Mesothelial cell of epicardium (in vitro differentiated cells): ENCODE measurements at regions not wholly inside any gene's neighbourhood (a gene's known extent, or its start where the extent isn't known, plus 50 kb on each side); places are given as distances from the start of the nearest gene placed in this dataset.
"Not testable (repeated sequence)": the region's sequence is repeated elsewhere in the genome, so short reads cannot be mapped to it uniquely, and the experiment has no call there.

Experiments
- DNase-seq, 2 experiments: peaks; one replicate each; pipeline ENCODE4 v3.0.0; 2021; ENCODE audit warnings: low spot score in 2 of 2; ENCODE audit not compliant: unreplicated experiment in 2 of 2
- H3K27ac Mint-ChIP-seq: 2 replicates; pipeline ENCODE4 v1.8.0; 2021; ENCODE audit warnings: mixed read lengths
- H3K27me3 Mint-ChIP-seq: 2 replicates; pipeline ENCODE4 v1.8.0; 2021; ENCODE audit warnings: low read depth, mixed read lengths
- H3K36me3 Mint-ChIP-seq: 2 replicates; pipeline ENCODE4 v1.8.0; 2021; ENCODE audit warnings: mixed read lengths
- H3K4me1 Mint-ChIP-seq: 2 replicates; pipeline ENCODE4 v1.8.0; 2021; ENCODE audit warnings: mixed read lengths
- H3K4me3 Mint-ChIP-seq: 2 replicates; pipeline ENCODE4 v1.8.0; 2021; ENCODE audit warnings: mild to moderate bottlenecking, moderate library complexity, mixed read lengths
- H3K9me3 Mint-ChIP-seq: 2 replicates; pipeline ENCODE4 v1.8.0; 2021; ENCODE audit warnings: mixed read lengths
- CTCF ChIP-seq: fragments of 200-600 bp; sonication (generic); IDR thresholded peaks from one replicate; pipeline ENCODE4 v1.5.0; 2021; ENCODE audit warnings: antibody characterized with exemption; ENCODE audit not compliant: unreplicated experiment

GRCh38 chr1:193388683-193389082 lies 202.3 kb upstream of the B3GALT2 start:
- Mint-ChIP-seq H3K4me3 (no peak overlapping the region), H3K9me3 (peaks cover 19% of the 10 kb centered on the region), H3K36me3 (peaks cover 2% of the 10 kb centered on the region), H3K27ac (no peak overlapping the region), H3K27me3 (no peaks in the 10 kb centered on the region), H3K4me1 (peaks cover 5% of the 10 kb centered on the region)
- TF ChIP-seq CTCF = no peak
- no peak for DNase-seq

GRCh38 chr1:193388165-193388564 lies 201.8 kb upstream of the B3GALT2 start:
- Mint-ChIP-seq H3K36me3 (peaks cover 2% of the 10 kb centered on the region), H3K4me3 (no peak overlapping the region), H3K9me3 (peaks cover 20% of the 10 kb centered on the region), H3K4me1 (peaks cover 2% of the 10 kb centered on the region), H3K27me3 (no peaks in the 10 kb centered on the region), H3K27ac (no peak overlapping the region)
- no peak for DNase-seq
- no peak for TF ChIP-seq CTCF

GRCh38 chr1:193387406-193387805 lies 201.0 kb upstream of the B3GALT2 start:
- DNase-seq = no peak
- Mint-ChIP-seq H3K4me3 (no peak overlapping the region), H3K27me3 (no peaks in the 10 kb centered on the region), H3K4me1 (peaks cover 2% of the 10 kb centered on the region), H3K27ac (no peak overlapping the region), H3K9me3 (peaks cover 26% of the 10 kb centered on the region), H3K36me3 (peaks cover 2% of the 10 kb centered on the region)
- no peak for TF ChIP-seq CTCF

- not testable (repeated sequence) for H3K4me1 Mint-ChIP-seq, DNase-seq, H3K4me3 Mint-ChIP-seq, H3K27ac Mint-ChIP-seq, H3K27me3 Mint-ChIP-seq, H3K36me3 Mint-ChIP-seq
- peaks cover 26% of the 10 kb centered on the region for H3K9me3 Mint-ChIP-seq
These were observed 192.0 kb upstream of the B3GALT2 start for GRCh38 chr1:193378451-193378850.

GRCh38 chr1:193377472-193377871 lies 191.1 kb upstream of the B3GALT2 start:
- no peak overlapping the region for H3K4me3 Mint-ChIP-seq
- H3K9me3 Mint-ChIP-seq = peaks cover 19% of the 10 kb centered on the region
- no peak for TF ChIP-seq CTCF
- peaks cover 2% of the 10 kb centered on the region for H3K4me1 Mint-ChIP-seq
- no peak for DNase-seq
- H3K27me3 Mint-ChIP-seq = no peaks in the 10 kb centered on the region
- H3K36me3 Mint-ChIP-seq = no peaks in the 10 kb centered on the region
- no peak overlapping the region for H3K27ac Mint-ChIP-seq

GRCh38 chr1:193372553-193372952 lies 186.1 kb upstream of the B3GALT2 start:
- Mint-ChIP-seq H3K27ac (no peak overlapping the region), H3K4me3 (no peak overlapping the region), H3K36me3 (no peaks in the 10 kb centered on the region), H3K27me3 (no peaks in the 10 kb centered on the region), H3K9me3 (peaks cover 12% of the 10 kb centered on the region), H3K4me1 (peaks cover 23% of the 10 kb centered on the region)
- no peak for DNase-seq
- no peak for TF ChIP-seq CTCF
